ENCODE measurements at regions not wholly inside any gene's neighbourhood (a gene's known extent, or its start where the extent isn't known, plus 50 kb on each side); places are given as distances from the start of the nearest gene placed in this dataset.

GRCh38 chr3:127442506-127442905 lies 148.0 kb downstream of the TPRA1 start:
- H3K9me1 ChIP-seq (ENCODE audit: insufficient read depth, low read length) = no peaks in the 10 kb centered on the region
- WGBS, 2 experiments (ENCODE audit: extremely low coverage in 2 of 2, insufficient read length in 1 of 2) = 40% methylated on average over 1 of the region's 5 CpGs; no CpG with 5 or more reads in 1 of the 2 experiments
- no peaks in the 10 kb centered on the region for H3K9me3 ChIP-seq (ENCODE audit: control insufficient read depth, insufficient read depth, low read length)
- H3K36me3 ChIP-seq (ENCODE audit: control insufficient read depth, insufficient read depth, low read length) = no peaks in the 10 kb centered on the region
- ChIA-PET POLR2A (ENCODE audit: unreplicated experiment) (no interaction called here), CTCF (interaction anchor here (1.1 to 1.2 kb wide), 2 partner anchors 14 to 763 kb away, joined by 3 read pairs; no protein-coding TSS in a partner anchor)
- no peak for ATAC-seq (ENCODE audit: low read depth)
- no peak overlapping the region for H3K18ac ChIP-seq (ENCODE audit: low read depth, low read length)
- no peak overlapping the region for H3K9ac ChIP-seq (ENCODE audit: low read depth, low read length)
- dilution Hi-C loops (cut with HindIII; ENCODE audit: low sequenced_read_pairs, unreplicated experiment) (no loop called here), in situ Hi-C loops (cut with MboI; ENCODE audit: low sequenced_read_pairs) (no loop called here), intact Hi-C loops (cut with micrococcal nuclease) (no loop called here)
- H3K14ac ChIP-seq (replicated peaks; ENCODE audit: low read depth, low read length) = no peak overlapping the region
- H4K20me1 ChIP-seq (ENCODE audit: insufficient read depth, low read length) = no peaks in the 10 kb centered on the region
- no peaks in the 10 kb centered on the region for H3K4me1 ChIP-seq (ENCODE audit: control insufficient read depth, insufficient read depth, low read length)
- no peak overlapping the region for H4K8ac ChIP-seq (ENCODE audit: low read depth in 2 of 2, low read length in 2 of 2)
- TF ChIP-seq POLR2A (IDR thresholded peaks at IDR 0.05; ENCODE audit: low read depth, low read length) = no peak
- no peak overlapping the region for H2AK9ac ChIP-seq (replicated peaks; ENCODE audit: low read depth, low read length, poor library complexity)
- no peak overlapping the region for H4K5ac ChIP-seq (ENCODE audit: low read depth, low read length)
- H2BK120ac ChIP-seq (ENCODE audit: low read depth, low read length) = no peak overlapping the region
- no peak overlapping the region for H4K91ac ChIP-seq (ENCODE audit: insufficient read depth, low read depth, low read length)
- no peak overlapping the region for H3K4me2 ChIP-seq (ENCODE audit: low read depth, low read length)
- H3K4ac ChIP-seq (ENCODE audit: low read depth, low read length) = no peak overlapping the region
- no peak overlapping the region for H3K27ac ChIP-seq (ENCODE audit: insufficient read depth, low read length)
- H2BK20ac ChIP-seq (ENCODE audit: low read depth, low read length) = no peak overlapping the region
- no peak overlapping the region for H2AK5ac ChIP-seq (ENCODE audit: low read depth, low read length)
- H2BK15ac ChIP-seq (ENCODE audit: low read depth, low read length) = no peak overlapping the region
- no peak overlapping the region for H3K56ac ChIP-seq (ENCODE audit: extremely low read depth, insufficient read depth, low read length)
- H2BK5ac ChIP-seq (ENCODE audit: low read depth, low read length, poor library complexity, severe bottlenecking) = no peak overlapping the region
- DNase-seq = no peak
- no peak overlapping the region for H2AFZ ChIP-seq (replicated peaks; ENCODE audit: low read length, poor library complexity)
- BruUV-seq (replicated peaks) = no TSS peak
- no peak overlapping the region for H3K23ac ChIP-seq (ENCODE audit: low read depth, low read length)
- H3K4me3 ChIP-seq (ENCODE audit: insufficient read depth, low read depth, low read length) = no peak overlapping the region
- no peaks in the 10 kb centered on the region for H3K79me1 ChIP-seq (ENCODE audit: low read depth in 1 of 2, low read length in 2 of 2)
- H3K27me3 ChIP-seq (ENCODE audit: control insufficient read depth, insufficient read depth, low read length) = peaks cover 13% of the 10 kb centered on the region; the same call in 1 of the 2 replicates

All from IMR-90 (cell line).